ENCODE measurements at regions not wholly inside any gene's neighbourhood (a gene's known extent, or its start where the extent isn't known, plus 50 kb on each side); places are given as distances from the start of the nearest gene placed in this dataset.

DNA sequence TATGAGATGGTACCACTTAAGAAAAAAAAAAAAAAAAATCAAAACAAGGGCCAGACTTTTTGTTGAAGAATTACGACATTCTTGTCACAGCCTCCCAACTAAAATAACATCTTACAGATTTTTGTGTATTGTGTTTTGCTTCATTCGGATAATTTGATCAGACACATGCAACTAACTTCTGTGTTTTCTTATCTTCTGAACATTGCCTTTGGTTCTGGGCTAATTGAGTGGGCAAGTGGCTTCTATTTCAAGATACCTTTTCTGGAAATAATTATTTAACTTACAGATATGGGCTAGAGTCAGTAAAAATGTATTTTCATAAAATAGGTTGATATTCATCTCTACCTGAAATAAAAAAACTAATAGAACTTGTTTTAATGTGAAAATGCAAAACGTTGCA lies 165.1 kb downstream of the ANKRD7 start:
- Mint-ChIP-seq H3K36me3 (ENCODE audit: insufficient read depth, unreplicated experiment) (no peaks in the 10 kb centered on the region), H3K4me3 (ENCODE audit: unreplicated experiment) (no peak overlapping the region), H3K27ac (ENCODE audit: unreplicated experiment) (no peak overlapping the region), H3K9me3 (ENCODE audit: unreplicated experiment) (no peaks in the 10 kb centered on the region), H3K27me3 (ENCODE audit: insufficient read depth, unreplicated experiment) (peaks cover 3% of the 10 kb centered on the region), H3K4me1 (ENCODE audit: low read depth, unreplicated experiment) (no peaks in the 10 kb centered on the region)
- H3K4me1 ChIP-seq = no peaks in the 10 kb centered on the region
- no peaks in the 10 kb centered on the region for H3K9me3 ChIP-seq
- H3K4me3 ChIP-seq (ENCODE audit: low read depth, low read length) = no peak overlapping the region
- H3K36me3 ChIP-seq (ENCODE audit: control insufficient read depth, insufficient read depth, low read length) = no peaks in the 10 kb centered on the region
- no peaks in the 10 kb centered on the region for H3K27me3 ChIP-seq (replicated peaks; ENCODE audit: control insufficient read depth, insufficient read depth, low read length)
- TF ChIP-seq CTCF (IDR thresholded peaks at IDR 0.05; ENCODE audit: insufficient read depth in 1 of 2, low read depth in 1 of 2, low read length in 1 of 2, severe bottlenecking in 1 of 2, unreplicated experiment in 1 of 2) = no peak
- intact Hi-C loops (cut with micrococcal nuclease; ENCODE audit: unreplicated experiment) = no loop called here
- CTCF ChIA-PET = no interaction called here
- POLR2A ChIA-PET = no interaction called here
- BruUV-seq (replicated peaks) = no TSS peak
- DNase-seq = no peak

GRCh38 chr7:118404211-118404610 lies 179.7 kb downstream of the ANKRD7 start:
- H3K9me3 ChIP-seq = no peaks in the 10 kb centered on the region
- ChIA-PET CTCF (no interaction called here), POLR2A (no interaction called here)
- no peaks in the 10 kb centered on the region for H3K27me3 ChIP-seq (replicated peaks; ENCODE audit: control insufficient read depth, insufficient read depth, low read length)
- DNase-seq = no peak
- BruUV-seq (replicated peaks) = no TSS peak
- intact Hi-C loops (cut with micrococcal nuclease; ENCODE audit: unreplicated experiment) = no loop called here
- Mint-ChIP-seq H3K27me3 (ENCODE audit: insufficient read depth, unreplicated experiment) (peaks cover 3% of the 10 kb centered on the region), H3K9me3 (ENCODE audit: unreplicated experiment) (no peaks in the 10 kb centered on the region), H3K27ac (ENCODE audit: unreplicated experiment) (no peak overlapping the region), H3K4me3 (ENCODE audit: unreplicated experiment) (no peak overlapping the region), H3K4me1 (ENCODE audit: low read depth, unreplicated experiment) (no peaks in the 10 kb centered on the region), H3K36me3 (ENCODE audit: insufficient read depth, unreplicated experiment) (no peaks in the 10 kb centered on the region)
- H3K36me3 ChIP-seq (ENCODE audit: control insufficient read depth, insufficient read depth, low read length) = no peaks in the 10 kb centered on the region
- H3K4me1 ChIP-seq = no peaks in the 10 kb centered on the region
- TF ChIP-seq CTCF (IDR thresholded peaks at IDR 0.05; ENCODE audit: insufficient read depth in 1 of 2, low read depth in 1 of 2, low read length in 1 of 2, severe bottlenecking in 1 of 2, unreplicated experiment in 1 of 2) = no peak
- H3K4me3 ChIP-seq (ENCODE audit: low read depth, low read length) = no peak overlapping the region

DNA sequence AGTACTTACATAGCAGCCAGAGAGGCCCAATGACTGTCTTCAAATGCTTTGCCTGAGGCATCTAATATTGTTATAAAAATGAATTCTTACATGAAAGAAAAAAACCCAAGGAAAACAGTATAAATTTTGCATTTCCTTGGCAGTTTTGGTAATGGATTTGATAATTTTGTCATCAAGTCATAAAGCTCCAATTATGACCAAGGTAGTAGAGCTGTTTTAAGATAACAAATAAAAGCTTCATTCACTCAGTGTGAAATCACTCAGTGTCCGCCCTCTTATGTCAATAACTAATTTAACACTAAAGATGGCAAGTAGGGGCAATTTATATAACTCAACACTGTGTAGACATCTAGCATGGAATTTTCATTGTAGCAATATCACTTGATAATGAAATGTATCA lies 193.9 kb downstream of the ANKRD7 start:
- intact Hi-C loops (cut with micrococcal nuclease; ENCODE audit: unreplicated experiment) = no loop called here
- Mint-ChIP-seq H3K36me3 (ENCODE audit: insufficient read depth, unreplicated experiment) (no peaks in the 10 kb centered on the region), H3K27ac (ENCODE audit: unreplicated experiment) (no peak overlapping the region), H3K4me3 (ENCODE audit: unreplicated experiment) (no peak overlapping the region), H3K4me1 (ENCODE audit: low read depth, unreplicated experiment) (peaks cover 20% of the 10 kb centered on the region), H3K27me3 (ENCODE audit: insufficient read depth, unreplicated experiment) (peaks cover 3% of the 10 kb centered on the region), H3K9me3 (ENCODE audit: unreplicated experiment) (no peaks in the 10 kb centered on the region)
- peaks cover 20% of the 10 kb centered on the region for H3K4me1 ChIP-seq
- ChIA-PET CTCF (no interaction called here), POLR2A (no interaction called here)
- H3K27me3 ChIP-seq (replicated peaks; ENCODE audit: control insufficient read depth, insufficient read depth, low read length) = no peaks in the 10 kb centered on the region
- no peaks in the 10 kb centered on the region for H3K36me3 ChIP-seq (ENCODE audit: control insufficient read depth, insufficient read depth, low read length)
- DNase-seq = no peak
- BruUV-seq (replicated peaks) = no TSS peak
- no peak overlapping the region for H3K4me3 ChIP-seq (ENCODE audit: low read depth, low read length)
- no peaks in the 10 kb centered on the region for H3K9me3 ChIP-seq
- TF ChIP-seq CTCF (IDR thresholded peaks at IDR 0.05; ENCODE audit: insufficient read depth in 1 of 2, low read depth in 1 of 2, low read length in 1 of 2, severe bottlenecking in 1 of 2, unreplicated experiment in 1 of 2) = no peak

Data from Caco-2 (cell line).